Peyer's patch (tissue), 4 donors: ENCODE measurements at regions not wholly inside any gene's neighbourhood (a gene's known extent, or its start where the extent isn't known, plus 50 kb on each side); places are given as distances from the start of the nearest gene placed in this dataset.

Experiments used
- DNase-seq, 3 donors: peaks; one replicate each; pipeline ENCODE4 v3.0.0-alpha.2; 2017 to 2019
- H3K27ac ChIP-seq, 4 donors: fragments of 200-600 bp; sonication (generic); one replicate each; pipeline ENCODE4 v1.5.1; 2016 to 2019
- H3K27me3 ChIP-seq, 2 donors: fragments of 200-600 bp; sonication (generic); one replicate each; pipeline ENCODE4 v1.5.1; 2019
- H3K36me3 ChIP-seq, 3 donors: fragments of 200-600 bp; sonication (generic); one replicate each; pipeline ENCODE4 v1.5.1; 2016 to 2019
- H3K4me1 ChIP-seq, 4 donors: fragments of 200-600 bp; sonication (generic); one replicate each; pipeline ENCODE4 v1.5.1; 2016 to 2019
- H3K4me3 ChIP-seq, 4 donors: fragments of 200-600 bp; sonication (generic); 1 replicate in 3 of 4; 2 replicates in 1 of 4; pipeline ENCODE4 v1.5.1; 2016 to 2019; ENCODE audit warnings: mild to moderate bottlenecking in 1 of 4
- H3K9me3 ChIP-seq, 4 donors: fragments of 200-600 bp; sonication (generic); one replicate each; pipeline ENCODE4 v1.5.1; 2016 to 2019; ENCODE audit warnings: mild to moderate bottlenecking in 1 of 4
- POLR2A ChIP-seq, 2 donors: fragments of 450-650 bp; IDR thresholded peaks; one replicate each; pipeline ENCODE4 v1.5.1; 2017; ENCODE audit warnings: antibody characterized with exemption in 2 of 2, mild to moderate bottlenecking in 2 of 2, moderate library complexity in 2 of 2
- TF ChIP-seq, protein P1 (sequence below), 6 experiments: fragments of 450-650 bp in 4 of 6; fragments of 200-600 bp in 2 of 6; sonication (generic) in 1 of 6; IDR thresholded peaks; one replicate each; pipeline ENCODE4 v1.5.1; 2017 to 2019; ENCODE audit warnings: antibody characterized with exemption in 6 of 6, mild to moderate bottlenecking in 3 of 6, moderate library complexity in 1 of 6

DNA sequence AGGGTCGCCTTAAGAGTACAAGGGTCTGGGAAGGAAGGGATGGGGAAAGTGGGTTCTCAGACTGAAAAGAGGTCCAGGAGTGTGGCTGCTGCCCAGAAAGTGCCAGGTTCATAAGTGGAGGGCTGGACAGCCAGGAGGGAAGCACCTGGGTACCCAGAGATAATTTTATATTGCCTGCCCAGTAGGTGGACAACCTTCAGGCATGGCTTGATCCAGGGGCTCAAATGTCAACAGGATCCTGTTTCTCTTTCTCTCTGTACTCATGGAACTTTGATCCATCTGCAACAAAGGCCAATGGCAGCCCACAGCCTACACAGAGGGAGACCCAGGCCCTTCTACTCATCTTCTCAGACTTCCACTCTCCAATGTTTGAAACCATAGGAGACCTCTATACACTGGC is 80.5 kb upstream of the GRK3 start:
- H3K27me3 ChIP-seq, result no peaks in the 10 kb centered on the region
- TF ChIP-seq, protein P1, sequence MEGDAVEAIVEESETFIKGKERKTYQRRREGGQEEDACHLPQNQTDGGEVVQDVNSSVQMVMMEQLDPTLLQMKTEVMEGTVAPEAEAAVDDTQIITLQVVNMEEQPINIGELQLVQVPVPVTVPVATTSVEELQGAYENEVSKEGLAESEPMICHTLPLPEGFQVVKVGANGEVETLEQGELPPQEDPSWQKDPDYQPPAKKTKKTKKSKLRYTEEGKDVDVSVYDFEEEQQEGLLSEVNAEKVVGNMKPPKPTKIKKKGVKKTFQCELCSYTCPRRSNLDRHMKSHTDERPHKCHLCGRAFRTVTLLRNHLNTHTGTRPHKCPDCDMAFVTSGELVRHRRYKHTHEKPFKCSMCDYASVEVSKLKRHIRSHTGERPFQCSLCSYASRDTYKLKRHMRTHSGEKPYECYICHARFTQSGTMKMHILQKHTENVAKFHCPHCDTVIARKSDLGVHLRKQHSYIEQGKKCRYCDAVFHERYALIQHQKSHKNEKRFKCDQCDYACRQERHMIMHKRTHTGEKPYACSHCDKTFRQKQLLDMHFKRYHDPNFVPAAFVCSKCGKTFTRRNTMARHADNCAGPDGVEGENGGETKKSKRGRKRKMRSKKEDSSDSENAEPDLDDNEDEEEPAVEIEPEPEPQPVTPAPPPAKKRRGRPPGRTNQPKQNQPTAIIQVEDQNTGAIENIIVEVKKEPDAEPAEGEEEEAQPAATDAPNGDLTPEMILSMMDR (IDR thresholded peaks at IDR 0.05), result no peak
- no peak for TF ChIP-seq POLR2A (IDR thresholded peaks at IDR 0.05)
- H3K9me3 ChIP-seq, result no peaks in the 10 kb centered on the region
- no peaks in the 10 kb centered on the region for H3K4me1 ChIP-seq
- H3K36me3 ChIP-seq, result no peaks in the 10 kb centered on the region
- no peak for DNase-seq
- no peak overlapping the region for H3K4me3 ChIP-seq
- H3K27ac ChIP-seq, result no peak overlapping the region

DNA sequence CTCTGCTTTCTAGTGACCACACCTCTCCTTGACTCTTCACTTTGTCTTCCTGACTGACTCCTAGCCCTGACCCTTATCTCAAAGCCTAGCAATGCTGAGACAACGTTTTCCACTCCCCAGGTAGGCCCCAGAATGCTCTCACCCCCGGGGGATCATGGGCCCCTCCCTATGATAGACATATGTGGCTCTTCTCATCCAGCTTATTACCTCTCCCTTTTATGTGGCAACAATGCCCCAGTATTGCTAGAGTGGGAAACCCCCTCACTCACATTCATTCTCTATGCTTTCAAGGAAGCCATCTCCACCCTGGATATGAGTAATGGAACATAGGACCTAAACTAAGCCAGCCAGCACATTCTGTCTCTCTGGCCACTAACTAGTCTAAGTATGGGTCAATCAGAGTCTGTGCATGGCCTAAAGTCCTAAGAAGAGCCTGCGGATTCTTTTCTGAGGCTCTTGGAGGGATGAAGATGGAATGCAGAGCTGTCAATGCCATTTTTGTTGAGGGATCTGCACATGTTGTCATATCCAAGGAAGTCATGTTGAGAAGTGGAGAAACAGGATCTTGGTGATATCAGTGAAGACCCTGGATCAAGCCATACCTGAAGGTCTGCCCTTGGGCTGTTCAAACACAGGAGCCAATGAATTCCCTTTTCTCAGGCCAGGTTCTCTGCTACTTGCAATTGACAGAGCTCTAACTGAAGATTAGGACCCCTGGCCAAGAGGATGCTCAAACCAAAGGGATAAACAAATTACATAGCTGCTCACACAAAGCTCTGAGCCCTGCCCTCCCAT is 79.8 kb upstream of the GRK3 start:
- Histone ChIP-seq H3K27me3 (no peaks in the 10 kb centered on the region), H3K9me3 (no peaks in the 10 kb centered on the region), H3K36me3 (no peaks in the 10 kb centered on the region), H3K4me1 (no peaks in the 10 kb centered on the region), H3K27ac (no peak overlapping the region), H3K4me3 (no peak overlapping the region)
- DNase-seq, result no peak
- TF ChIP-seq, protein P1 (IDR thresholded peaks at IDR 0.05), result no peak
- no peak for TF ChIP-seq POLR2A (IDR thresholded peaks at IDR 0.05)

DNA sequence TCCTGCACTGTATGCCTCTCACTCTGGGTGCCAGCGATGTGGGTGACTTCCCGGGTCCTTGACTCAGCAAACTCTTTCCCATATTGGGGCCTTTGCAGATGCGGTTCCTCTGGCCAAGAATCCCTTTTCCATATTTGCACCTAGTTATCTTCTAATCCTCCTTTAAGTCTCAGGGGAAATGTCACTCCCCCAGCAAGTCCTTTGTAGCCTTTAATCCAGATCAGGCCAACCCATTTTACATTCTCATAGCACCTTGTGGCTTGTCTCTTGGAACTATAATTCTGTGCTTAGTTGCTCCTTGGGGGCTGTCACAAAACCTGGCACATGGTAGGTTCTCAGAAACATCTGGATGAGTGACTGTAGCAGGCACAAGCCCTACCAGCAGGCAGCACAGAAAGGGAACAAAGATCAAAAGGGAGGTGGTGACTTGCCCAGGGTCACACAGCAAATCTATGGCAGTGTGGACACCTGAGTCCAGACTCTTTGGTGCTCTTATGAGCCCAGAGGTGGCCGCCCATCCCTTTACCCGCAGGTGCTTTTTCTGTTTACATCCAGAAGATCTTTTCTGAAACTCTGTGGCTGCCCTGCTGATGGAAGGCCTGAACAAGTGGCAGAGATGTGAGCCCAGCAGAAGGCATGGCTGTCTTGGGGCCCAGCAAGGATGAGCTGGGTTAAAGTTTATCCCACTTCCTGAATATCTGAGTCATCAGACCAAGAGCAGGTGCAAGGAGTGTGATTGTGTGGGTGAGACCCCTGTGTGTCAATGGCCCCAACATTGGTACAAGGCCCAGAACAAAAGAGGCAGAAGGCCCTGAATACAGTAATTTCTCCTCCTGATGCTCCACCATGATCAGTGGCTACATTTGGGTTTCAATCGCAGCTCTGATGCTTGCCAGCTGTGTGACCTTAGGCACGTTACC is 78.6 kb upstream of the GRK3 start:
- no peaks in the 10 kb centered on the region for H3K4me1 ChIP-seq
- H3K36me3 ChIP-seq, result no peaks in the 10 kb centered on the region
- no peak overlapping the region for H3K27ac ChIP-seq
- DNase-seq, result no peak
- H3K9me3 ChIP-seq, result no peaks in the 10 kb centered on the region
- no peak overlapping the region for H3K4me3 ChIP-seq
- H3K27me3 ChIP-seq, result no peaks in the 10 kb centered on the region
- TF ChIP-seq, protein P1 (IDR thresholded peaks at IDR 0.05), result no peak
- no peak for TF ChIP-seq POLR2A (IDR thresholded peaks at IDR 0.05)

DNA sequence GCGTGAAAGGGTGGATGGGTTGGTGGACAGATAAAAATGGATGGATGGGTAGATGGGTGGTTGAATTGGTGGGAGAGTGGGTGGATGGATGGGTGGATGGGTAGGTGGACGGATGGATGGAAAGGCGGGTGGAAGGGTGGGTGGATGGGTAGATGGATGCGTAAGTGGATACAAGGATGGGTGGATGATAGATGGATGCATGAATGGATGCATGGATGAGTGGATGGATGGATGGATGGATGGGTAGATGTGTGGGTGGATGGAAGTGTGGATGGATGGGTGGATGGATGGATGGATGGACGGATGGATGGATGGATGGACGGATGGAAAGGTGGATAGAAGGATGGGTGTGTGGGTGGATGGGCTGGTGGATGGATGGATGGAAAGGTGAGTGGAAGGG is 77.0 kb upstream of the GRK3 start:
- Histone ChIP-seq H3K27ac (no peak overlapping the region), H3K4me1 (no peaks in the 10 kb centered on the region), H3K36me3 (no peaks in the 10 kb centered on the region), H3K4me3 (no peak overlapping the region), H3K27me3 (no peaks in the 10 kb centered on the region), H3K9me3 (no peaks in the 10 kb centered on the region)
- DNase-seq, result no peak
- no peak for TF ChIP-seq POLR2A (IDR thresholded peaks at IDR 0.05)
- TF ChIP-seq, protein P1 (IDR thresholded peaks at IDR 0.05), result no peak

DNA sequence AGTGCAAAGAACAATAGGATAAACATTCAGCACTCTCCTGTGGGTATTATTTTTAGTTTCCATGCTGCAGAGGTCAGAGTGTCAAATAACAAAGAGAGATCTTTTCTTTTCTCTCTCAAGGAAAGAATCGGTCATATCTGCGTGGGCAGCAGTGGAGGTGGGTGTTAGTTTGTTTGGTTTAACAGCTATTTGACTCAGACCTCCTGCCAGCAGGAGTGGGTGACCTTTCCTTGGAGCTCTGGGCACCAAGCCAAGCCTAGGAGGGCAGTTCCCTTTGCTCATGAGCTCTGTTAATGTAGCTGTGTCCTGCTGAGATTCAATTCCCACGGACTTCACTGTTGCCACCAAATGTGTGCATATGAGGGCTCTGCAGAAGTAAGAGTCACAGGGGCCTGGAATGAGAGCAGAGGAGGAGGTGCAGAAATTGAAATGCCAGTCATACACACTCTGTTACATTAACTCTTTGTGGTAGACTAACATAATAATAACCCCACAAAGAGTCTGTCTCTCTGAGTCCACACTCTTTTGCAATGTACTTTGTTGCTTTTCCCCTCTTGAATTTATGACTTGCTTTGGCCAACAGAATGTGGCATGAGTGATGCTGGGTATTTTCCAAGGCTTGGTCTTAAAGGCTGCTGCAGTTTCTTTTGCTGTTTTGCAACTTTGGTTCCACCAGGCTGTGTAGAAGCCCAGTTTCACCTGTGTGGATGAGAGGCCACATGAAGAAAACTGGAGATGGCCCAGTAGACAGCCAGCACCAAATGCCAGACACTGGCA is 76.0 kb upstream of the GRK3 start:
- DNase-seq, result peak in 1 of 3 donors; percentile 68
- Histone ChIP-seq H3K9me3 (no peaks in the 10 kb centered on the region), H3K4me1 (no peaks in the 10 kb centered on the region), H3K4me3 (no peak overlapping the region), H3K27me3 (no peaks in the 10 kb centered on the region), H3K36me3 (no peaks in the 10 kb centered on the region), H3K27ac (no peak overlapping the region)
- TF ChIP-seq, protein P1 (IDR thresholded peaks at IDR 0.05), result no peak
- TF ChIP-seq POLR2A (IDR thresholded peaks at IDR 0.05), result no peak
